GM23248 (cell line): ENCODE measurements at regions not wholly inside any gene's neighbourhood (a gene's known extent, or its start where the extent isn't known, plus 50 kb on each side); places are given as distances from the start of the nearest gene placed in this dataset.

Experiments
- EZH2 ChIP-seq: fragments of 200-600 bp; sonication (generic); IDR thresholded peaks from 2 replicates; pipeline ENCODE4 v1.6.1; 2018; ENCODE audit warnings: antibody characterized with exemption, mild to moderate bottlenecking; ENCODE audit not compliant: insufficient read depth, poor library complexity, severe bottlenecking
- EZH2phosphoT487 ChIP-seq: fragments of 200-600 bp; sonication (generic); IDR thresholded peaks from 2 replicates; pipeline ENCODE4 v1.6.1; 2018; ENCODE audit warnings: antibody characterized with exemption, moderate library complexity, mild to moderate bottlenecking, low read depth; ENCODE audit not compliant: insufficient read depth

DNA sequence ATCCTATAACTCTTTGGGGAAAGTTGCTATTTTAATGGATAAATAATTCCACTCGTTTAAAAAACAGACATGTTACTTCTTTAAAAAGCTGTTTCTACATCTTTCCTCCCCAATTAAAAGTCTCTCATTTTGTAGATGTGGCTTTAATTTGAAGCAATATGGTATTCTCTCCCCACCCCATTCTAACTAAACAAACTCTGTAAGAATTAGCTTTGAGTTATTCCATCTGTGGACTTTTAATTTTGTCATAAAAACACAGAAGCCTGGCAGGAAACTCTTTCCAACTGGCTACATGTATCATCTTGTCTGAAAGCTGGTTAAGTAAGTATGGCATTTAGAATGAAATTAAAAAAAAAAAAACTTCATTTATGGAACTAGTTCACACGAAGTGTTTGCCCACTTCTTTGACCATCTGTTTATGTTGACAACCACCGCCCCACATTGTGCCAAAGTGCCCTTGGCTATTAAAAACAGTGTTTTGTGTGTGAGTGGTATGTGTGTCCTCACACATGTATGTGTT lies 140.3 kb downstream of the NAA11 start:
- TF ChIP-seq EZH2phosphoT487 (no peak), EZH2 (no peak)
